HG02981 (cell line): ENCODE measurements at regions not wholly inside any gene's neighbourhood (a gene's known extent, or its start where the extent isn't known, plus 50 kb on each side); places are given as distances from the start of the nearest gene placed in this dataset.
"Not testable (repeated sequence)": the region's sequence is repeated elsewhere in the genome, so short reads cannot be mapped to it uniquely, and the experiment has no call there.

Source experiments
- ATAC-seq: cut with Tn5 transposase; IDR thresholded peaks from one replicate; pipeline ENCODE4 v1.9.1; 2021; ENCODE audit warnings: mild to moderate bottlenecking, moderate library complexity; ENCODE audit not compliant: unreplicated experiment

- not testable (repeated sequence) for ATAC-seq
Observed at GRCh38 chrX:131696989-131697388, 153.1 kb downstream of the OR13H1 start.

- ATAC-seq = no peak
Observed at GRCh38 chrX:131703646-131704045, 159.8 kb downstream of the OR13H1 start.

- ATAC-seq = no peak
Observed at GRCh38 chrX:131704136-131704695, 160.3 kb downstream of the OR13H1 start.

GRCh38 chrX:131709553-131709952, 165.7 kb downstream of the OR13H1 start:
- ATAC-seq = no peak

- ATAC-seq = no peak
Observed at GRCh38 chrX:131711478-131711867, 167.6 kb downstream of the OR13H1 start.

- no peak for ATAC-seq
Observed at GRCh38 chrX:131723646-131724045, 179.8 kb downstream of the OR13H1 start.

- ATAC-seq = no peak
Observed at GRCh38 chrX:131724292-131724691, 180.4 kb downstream of the OR13H1 start.

- no peak for ATAC-seq
Observed at GRCh38 chrX:131725001-131725654, 181.3 kb downstream of the OR13H1 start.

- no peak for ATAC-seq
Observed at GRCh38 chrX:131727778-131728177, 183.9 kb downstream of the OR13H1 start.

- ATAC-seq = no peak
Observed at GRCh38 chrX:131728295-131729145, 184.6 kb downstream of the OR13H1 start.

GRCh38 chrX:131729295-131729694, 185.4 kb downstream of the OR13H1 start:
- ATAC-seq = no peak

GRCh38 chrX:131734621-131735020, 190.7 kb downstream of the OR13H1 start:
- no peak for ATAC-seq

- no peak for ATAC-seq
Observed at GRCh38 chrX:131735127-131735526, 191.3 kb downstream of the OR13H1 start.

GRCh38 chrX:131739823-131740222, 195.9 kb downstream of the OR13H1 start:
- ATAC-seq = no peak

- ATAC-seq = no peak
Observed at GRCh38 chrX:131741103-131741581, 197.3 kb downstream of the OR13H1 start.

- ATAC-seq = no peak
Observed at GRCh38 chrX:131745942-131746489, 202.1 kb downstream of the OR13H1 start.

GRCh38 chrX:131746491-131746968, 202.7 kb downstream of the OR13H1 start:
- ATAC-seq = no peak

- ATAC-seq = no peak
Observed at GRCh38 chrX:131747173-131747572, 203.3 kb downstream of the OR13H1 start.

GRCh38 chrX:131752493-131753198, 208.8 kb downstream of the OR13H1 start:
- ATAC-seq = no peak

GRCh38 chrX:131762802-131763234, 218.9 kb downstream of the OR13H1 start:
- no peak for ATAC-seq

GRCh38 chrX:131763674-131764073, 219.8 kb downstream of the OR13H1 start:
- ATAC-seq = no peak
